GM23338 (cell line): ENCODE measurements at regions not wholly inside any gene's neighbourhood (a gene's known extent, or its start where the extent isn't known, plus 50 kb on each side); places are given as distances from the start of the nearest gene placed in this dataset.

Experiments used
- ATAC-seq: fragments of 200-7000 bp; cut with Tn5 transposase; 3 replicates; pipeline ENCODE4 v1.9.1; 2020
- DNase-seq: peaks from one replicate; pipeline ENCODE4 v3.0.0-alpha.2; 2015; ENCODE audit warnings: low spot score
- H2AFZ ChIP-seq: fragments of 200-600 bp; sonication (generic); 2 replicates; pipeline ENCODE4 v1.8.0; 2016; ENCODE audit warnings: antibody characterized with exemption, mild to moderate bottlenecking, moderate library complexity
- H3F3A ChIP-seq: fragments of 200-600 bp; sonication (generic); replicated peaks from 2 replicates; pipeline ENCODE4 v1.8.0; 2017; ENCODE audit warnings: antibody characterized with exemption, mixed run types, low read depth
- H3K27ac ChIP-seq: fragments of 200-600 bp; sonication (generic); 2 replicates; pipeline ENCODE4 v1.6.1; 2016; ENCODE audit warnings: low read depth
- H3K27me3 ChIP-seq: fragments of 200-600 bp; sonication (generic); 2 replicates; pipeline ENCODE4 v1.8.0; 2016; ENCODE audit warnings: mild to moderate bottlenecking, mixed run types, moderate library complexity; ENCODE audit not compliant: insufficient read depth
- H3K36me3 ChIP-seq: fragments of 200-600 bp; sonication (generic); 2 replicates; pipeline ENCODE4 v1.8.0; 2016; ENCODE audit warnings: mild to moderate bottlenecking; ENCODE audit not compliant: insufficient read depth
- H3K4me1 ChIP-seq: fragments of 200-600 bp; sonication (generic); 2 replicates; pipeline ENCODE4 v1.8.0; 2016; ENCODE audit warnings: mild to moderate bottlenecking, moderate library complexity; ENCODE audit not compliant: insufficient read depth
- H3K4me2 ChIP-seq: fragments of 200-600 bp; sonication (generic); 2 replicates; pipeline ENCODE4 v1.7.1; 2017; ENCODE audit warnings: mixed run types
- H3K4me3 ChIP-seq: fragments of 200-600 bp; sonication (generic); 2 replicates; pipeline ENCODE4 v1.6.1; 2016; ENCODE audit warnings: mixed run types
- H3K79me2 ChIP-seq: fragments of 200-600 bp; sonication (generic); replicated peaks from 2 replicates; pipeline ENCODE4 v1.8.0; 2017; ENCODE audit warnings: mild to moderate bottlenecking; ENCODE audit not compliant: insufficient read depth
- H3K9me2 ChIP-seq: fragments of 200-600 bp; sonication (generic); 2 replicates; pipeline ENCODE4 v1.8.0; 2017; ENCODE audit not compliant: insufficient read depth
- H4K20me1 ChIP-seq: fragments of 200-600 bp; sonication (generic); replicated peaks from 2 replicates; pipeline ENCODE4 v1.8.0; 2017; ENCODE audit warnings: mild to moderate bottlenecking; ENCODE audit not compliant: insufficient read depth
- H3K27ac Mint-ChIP-seq: 2 replicates; pipeline ENCODE4 v1.8.0; 2020; ENCODE audit warnings: inconsistent platforms, mild to moderate bottlenecking, moderate library complexity, mixed read lengths
- H3K27me3 Mint-ChIP-seq: 3 replicates; pipeline ENCODE4 v1.8.0; 2022; ENCODE audit warnings: low read depth, mild to moderate bottlenecking, moderate library complexity, mixed read lengths, inconsistent platforms; ENCODE audit not compliant: insufficient read depth, poor library complexity
- H3K36me3 Mint-ChIP-seq: 3 replicates; pipeline ENCODE4 v1.8.0; 2021; ENCODE audit warnings: low read depth, mild to moderate bottlenecking, inconsistent platforms, moderate library complexity, mixed read lengths
- H3K4me1 Mint-ChIP-seq: 3 replicates; pipeline ENCODE4 v1.8.0; 2020; ENCODE audit warnings: mild to moderate bottlenecking, inconsistent platforms, mixed read lengths
- H3K4me3 Mint-ChIP-seq: 3 replicates; pipeline ENCODE4 v1.8.0; 2021; ENCODE audit warnings: moderate library complexity, mild to moderate bottlenecking, inconsistent platforms, mixed read lengths
- H3K9me3 Mint-ChIP-seq: 3 replicates; pipeline ENCODE4 v1.8.0; 2020; ENCODE audit warnings: moderate library complexity, mild to moderate bottlenecking, inconsistent platforms, mixed read lengths
- CREB1 ChIP-seq: fragments of 250-450 bp; sonication (Bioruptor Pico); IDR thresholded peaks from 2 replicates; pipeline ENCODE4 v1.5.0; 2020; ENCODE audit warnings: low read depth, mild to moderate bottlenecking, moderate library complexity
- ETS1 ChIP-seq: IDR thresholded peaks from 2 replicates; pipeline ENCODE4 v1.6.1; 2016; ENCODE audit warnings: antibody characterized with exemption
- EZH2 ChIP-seq: fragments of 200-600 bp; sonication (generic); IDR thresholded peaks from one replicate; pipeline ENCODE4 v1.8.0; 2017; ENCODE audit warnings: antibody characterized with exemption, mild to moderate bottlenecking, low read depth; ENCODE audit not compliant: unreplicated experiment
- EZH2phosphoT487 ChIP-seq: fragments of 200-600 bp; sonication (generic); IDR thresholded peaks from one replicate; pipeline ENCODE4 v1.8.1; 2018; ENCODE audit warnings: antibody characterized with exemption; ENCODE audit not compliant: unreplicated experiment
- JUNB ChIP-seq: IDR thresholded peaks from one replicate; pipeline ENCODE4 v1.6.1; 2016; ENCODE audit warnings: antibody characterized with exemption; ENCODE audit not compliant: unreplicated experiment
- NANOG ChIP-seq: IDR thresholded peaks from 2 replicates; pipeline ENCODE4 v1.6.1; 2016; ENCODE audit warnings: antibody characterized with exemption, borderline replicate concordance
- POLR2AphosphoS5 ChIP-seq: IDR thresholded peaks from 2 replicates; pipeline ENCODE4 v1.6.1; 2016; ENCODE audit warnings: antibody characterized with exemption, low read depth
- STAT1 ChIP-seq: IDR thresholded peaks from one replicate; pipeline ENCODE4 v1.6.1; 2016; ENCODE audit warnings: antibody characterized with exemption; ENCODE audit not compliant: unreplicated experiment
- ZNF114 ChIP-seq: fragments of 250-450 bp; sonication (Bioruptor Pico); IDR thresholded peaks from 2 replicates; pipeline ENCODE4 v1.5.0; 2020; ENCODE audit warnings: mild to moderate bottlenecking, moderate library complexity
- ZNF331 ChIP-seq: fragments of 250-450 bp; sonication (Bioruptor Pico); IDR thresholded peaks from 2 replicates; pipeline ENCODE4 v1.5.0; 2020; ENCODE audit warnings: low read depth, mild to moderate bottlenecking, moderate library complexity
- TF ChIP-seq, protein P1 (sequence below): IDR thresholded peaks from one replicate; pipeline ENCODE4 v1.6.1; 2018; ENCODE audit warnings: antibody characterized with exemption; ENCODE audit not compliant: unreplicated experiment
- TF ChIP-seq, protein P2 (sequence below), 2 experiments: fragments of 200-600 bp in 1 of 2; sonication (generic) in 1 of 2; conservative IDR thresholded peaks; 2 replicates each; pipeline versions ENCODE4 v1.5.1 to v1.6.1; 2016 to 2017; ENCODE audit warnings: antibody characterized with exemption in 2 of 2, low read depth in 2 of 2, mild to moderate bottlenecking in 2 of 2, moderate library complexity in 1 of 2
- TF ChIP-seq, protein P3 (sequence below): fragments of 250-450 bp; sonication (Bioruptor Pico); IDR thresholded peaks from 2 replicates; pipeline ENCODE4 v1.5.0; 2020; ENCODE audit warnings: mild to moderate bottlenecking, moderate library complexity

GRCh38 chr7:35891004-35891830, 90.4 kb downstream of the SEPTIN7 start:
- Histone ChIP-seq H3K9me2 (no peaks in the 10 kb centered on the region), H3F3A (no peaks in the 10 kb centered on the region), H2AFZ (no peak overlapping the region), H3K27ac (no peak overlapping the region), H3K27me3 (no peaks in the 10 kb centered on the region), H3K79me2 (peaks cover 2% of the 10 kb centered on the region; the same call in 1 of the 2 replicates), H3K4me2 (no peak overlapping the region), H3K4me3 (no peak overlapping the region), H3K36me3 (no peaks in the 10 kb centered on the region; the same call in none of the 2 replicates), H4K20me1 (no peaks in the 10 kb centered on the region; the same call in 1 of the 2 replicates), H3K4me1 (peaks cover 8% of the 10 kb centered on the region)
- TF ChIP-seq CREB1 (CRISPR knock-in tag) = no peak
- TF ChIP-seq, protein P1, sequence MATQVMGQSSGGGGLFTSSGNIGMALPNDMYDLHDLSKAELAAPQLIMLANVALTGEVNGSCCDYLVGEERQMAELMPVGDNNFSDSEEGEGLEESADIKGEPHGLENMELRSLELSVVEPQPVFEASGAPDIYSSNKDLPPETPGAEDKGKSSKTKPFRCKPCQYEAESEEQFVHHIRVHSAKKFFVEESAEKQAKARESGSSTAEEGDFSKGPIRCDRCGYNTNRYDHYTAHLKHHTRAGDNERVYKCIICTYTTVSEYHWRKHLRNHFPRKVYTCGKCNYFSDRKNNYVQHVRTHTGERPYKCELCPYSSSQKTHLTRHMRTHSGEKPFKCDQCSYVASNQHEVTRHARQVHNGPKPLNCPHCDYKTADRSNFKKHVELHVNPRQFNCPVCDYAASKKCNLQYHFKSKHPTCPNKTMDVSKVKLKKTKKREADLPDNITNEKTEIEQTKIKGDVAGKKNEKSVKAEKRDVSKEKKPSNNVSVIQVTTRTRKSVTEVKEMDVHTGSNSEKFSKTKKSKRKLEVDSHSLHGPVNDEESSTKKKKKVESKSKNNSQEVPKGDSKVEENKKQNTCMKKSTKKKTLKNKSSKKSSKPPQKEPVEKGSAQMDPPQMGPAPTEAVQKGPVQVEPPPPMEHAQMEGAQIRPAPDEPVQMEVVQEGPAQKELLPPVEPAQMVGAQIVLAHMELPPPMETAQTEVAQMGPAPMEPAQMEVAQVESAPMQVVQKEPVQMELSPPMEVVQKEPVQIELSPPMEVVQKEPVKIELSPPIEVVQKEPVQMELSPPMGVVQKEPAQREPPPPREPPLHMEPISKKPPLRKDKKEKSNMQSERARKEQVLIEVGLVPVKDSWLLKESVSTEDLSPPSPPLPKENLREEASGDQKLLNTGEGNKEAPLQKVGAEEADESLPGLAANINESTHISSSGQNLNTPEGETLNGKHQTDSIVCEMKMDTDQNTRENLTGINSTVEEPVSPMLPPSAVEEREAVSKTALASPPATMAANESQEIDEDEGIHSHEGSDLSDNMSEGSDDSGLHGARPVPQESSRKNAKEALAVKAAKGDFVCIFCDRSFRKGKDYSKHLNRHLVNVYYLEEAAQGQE = no peak
- TF ChIP-seq POLR2AphosphoS5 = no peak
- TF ChIP-seq ZNF114 = no peak
- TF ChIP-seq, protein P2, sequence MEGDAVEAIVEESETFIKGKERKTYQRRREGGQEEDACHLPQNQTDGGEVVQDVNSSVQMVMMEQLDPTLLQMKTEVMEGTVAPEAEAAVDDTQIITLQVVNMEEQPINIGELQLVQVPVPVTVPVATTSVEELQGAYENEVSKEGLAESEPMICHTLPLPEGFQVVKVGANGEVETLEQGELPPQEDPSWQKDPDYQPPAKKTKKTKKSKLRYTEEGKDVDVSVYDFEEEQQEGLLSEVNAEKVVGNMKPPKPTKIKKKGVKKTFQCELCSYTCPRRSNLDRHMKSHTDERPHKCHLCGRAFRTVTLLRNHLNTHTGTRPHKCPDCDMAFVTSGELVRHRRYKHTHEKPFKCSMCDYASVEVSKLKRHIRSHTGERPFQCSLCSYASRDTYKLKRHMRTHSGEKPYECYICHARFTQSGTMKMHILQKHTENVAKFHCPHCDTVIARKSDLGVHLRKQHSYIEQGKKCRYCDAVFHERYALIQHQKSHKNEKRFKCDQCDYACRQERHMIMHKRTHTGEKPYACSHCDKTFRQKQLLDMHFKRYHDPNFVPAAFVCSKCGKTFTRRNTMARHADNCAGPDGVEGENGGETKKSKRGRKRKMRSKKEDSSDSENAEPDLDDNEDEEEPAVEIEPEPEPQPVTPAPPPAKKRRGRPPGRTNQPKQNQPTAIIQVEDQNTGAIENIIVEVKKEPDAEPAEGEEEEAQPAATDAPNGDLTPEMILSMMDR (conservative IDR thresholded peaks at IDR 0.05; ENCODE audit: low read depth in 2 of 2) = no peak
- no peak for TF ChIP-seq ETS1
- TF ChIP-seq EZH2 = no peak
- no peak for TF ChIP-seq JUNB
- no peak for TF ChIP-seq STAT1
- TF ChIP-seq ZNF331 = no peak
- TF ChIP-seq, protein P3, sequence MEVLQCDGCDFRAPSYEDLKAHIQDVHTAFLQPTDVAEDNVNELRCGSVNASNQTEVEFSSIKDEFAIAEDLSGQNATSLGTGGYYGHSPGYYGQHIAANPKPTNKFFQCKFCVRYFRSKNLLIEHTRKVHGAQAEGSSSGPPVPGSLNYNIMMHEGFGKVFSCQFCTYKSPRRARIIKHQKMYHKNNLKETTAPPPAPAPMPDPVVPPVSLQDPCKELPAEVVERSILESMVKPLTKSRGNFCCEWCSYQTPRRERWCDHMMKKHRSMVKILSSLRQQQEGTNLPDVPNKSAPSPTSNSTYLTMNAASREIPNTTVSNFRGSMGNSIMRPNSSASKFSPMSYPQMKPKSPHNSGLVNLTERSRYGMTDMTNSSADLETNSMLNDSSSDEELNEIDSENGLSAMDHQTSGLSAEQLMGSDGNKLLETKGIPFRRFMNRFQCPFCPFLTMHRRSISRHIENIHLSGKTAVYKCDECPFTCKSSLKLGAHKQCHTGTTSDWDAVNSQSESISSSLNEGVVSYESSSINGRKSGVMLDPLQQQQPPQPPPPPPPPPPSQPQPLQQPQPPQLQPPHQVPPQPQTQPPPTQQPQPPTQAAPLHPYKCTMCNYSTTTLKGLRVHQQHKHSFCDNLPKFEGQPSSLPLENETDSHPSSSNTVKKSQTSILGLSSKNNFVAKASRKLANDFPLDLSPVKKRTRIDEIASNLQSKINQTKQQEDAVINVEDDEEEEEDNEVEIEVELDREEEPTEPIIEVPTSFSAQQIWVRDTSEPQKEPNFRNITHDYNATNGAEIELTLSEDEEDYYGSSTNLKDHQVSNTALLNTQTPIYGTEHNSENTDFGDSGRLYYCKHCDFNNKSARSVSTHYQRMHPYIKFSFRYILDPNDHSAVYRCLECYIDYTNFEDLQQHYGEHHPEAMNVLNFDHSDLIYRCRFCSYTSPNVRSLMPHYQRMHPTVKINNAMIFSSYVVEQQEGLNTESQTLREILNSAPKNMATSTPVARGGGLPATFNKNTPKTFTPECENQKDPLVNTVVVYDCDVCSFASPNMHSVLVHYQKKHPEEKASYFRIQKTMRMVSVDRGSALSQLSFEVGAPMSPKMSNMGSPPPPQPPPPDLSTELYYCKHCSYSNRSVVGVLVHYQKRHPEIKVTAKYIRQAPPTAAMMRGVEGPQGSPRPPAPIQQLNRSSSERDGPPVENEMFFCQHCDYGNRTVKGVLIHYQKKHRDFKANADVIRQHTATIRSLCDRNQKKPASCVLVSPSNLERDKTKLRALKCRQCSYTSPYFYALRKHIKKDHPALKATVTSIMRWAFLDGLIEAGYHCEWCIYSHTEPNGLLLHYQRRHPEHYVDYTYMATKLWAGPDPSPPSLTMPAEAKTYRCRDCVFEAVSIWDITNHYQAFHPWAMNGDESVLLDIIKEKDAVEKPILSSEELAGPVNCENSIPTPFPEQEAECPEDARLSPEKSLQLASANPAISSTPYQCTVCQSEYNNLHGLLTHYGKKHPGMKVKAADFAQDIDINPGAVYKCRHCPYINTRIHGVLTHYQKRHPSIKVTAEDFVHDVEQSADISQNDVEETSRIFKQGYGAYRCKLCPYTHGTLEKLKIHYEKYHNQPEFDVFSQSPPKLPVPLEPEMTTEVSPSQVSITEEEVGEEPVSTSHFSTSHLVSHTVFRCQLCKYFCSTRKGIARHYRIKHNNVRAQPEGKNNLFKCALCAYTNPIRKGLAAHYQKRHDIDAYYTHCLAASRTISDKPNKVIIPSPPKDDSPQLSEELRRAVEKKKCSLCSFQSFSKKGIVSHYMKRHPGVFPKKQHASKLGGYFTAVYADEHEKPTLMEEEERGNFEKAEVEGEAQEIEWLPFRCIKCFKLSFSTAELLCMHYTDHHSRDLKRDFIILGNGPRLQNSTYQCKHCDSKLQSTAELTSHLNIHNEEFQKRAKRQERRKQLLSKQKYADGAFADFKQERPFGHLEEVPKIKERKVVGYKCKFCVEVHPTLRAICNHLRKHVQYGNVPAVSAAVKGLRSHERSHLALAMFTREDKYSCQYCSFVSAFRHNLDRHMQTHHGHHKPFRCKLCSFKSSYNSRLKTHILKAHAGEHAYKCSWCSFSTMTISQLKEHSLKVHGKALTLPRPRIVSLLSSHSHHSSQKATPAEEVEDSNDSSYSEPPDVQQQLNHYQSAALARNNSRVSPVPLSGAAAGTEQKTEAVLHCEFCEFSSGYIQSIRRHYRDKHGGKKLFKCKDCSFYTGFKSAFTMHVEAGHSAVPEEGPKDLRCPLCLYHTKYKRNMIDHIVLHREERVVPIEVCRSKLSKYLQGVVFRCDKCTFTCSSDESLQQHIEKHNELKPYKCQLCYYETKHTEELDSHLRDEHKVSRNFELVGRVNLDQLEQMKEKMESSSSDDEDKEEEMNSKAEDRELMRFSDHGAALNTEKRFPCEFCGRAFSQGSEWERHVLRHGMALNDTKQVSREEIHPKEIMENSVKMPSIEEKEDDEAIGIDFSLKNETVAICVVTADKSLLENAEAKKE = no peak
- TF ChIP-seq EZH2phosphoT487 = no peak
- no peak for TF ChIP-seq NANOG
- DNase-seq (no peak), ATAC-seq (no peak)
- Mint-ChIP-seq H3K4me3 (no peak overlapping the region), H3K27ac (no peak overlapping the region), H3K36me3 (peaks cover 16% of the 10 kb centered on the region; the same call in 2 of the 3 replicates), H3K9me3 (no peaks in the 10 kb centered on the region; the same call in 2 of the 3 replicates), H3K4me1 (peaks cover 13% of the 10 kb centered on the region; the same call in 2 of the 3 replicates), H3K27me3 (no peaks in the 10 kb centered on the region)
